ENCODE measurements at regions not wholly inside any gene's neighbourhood (a gene's known extent, or its start where the extent isn't known, plus 50 kb on each side); places are given as distances from the start of the nearest gene placed in this dataset.

GRCh38 chr20:43800186-43800585, 73.4 kb upstream of the GTSF1L start:
- TF ChIP-seq CTCF (conservative IDR thresholded peaks at IDR 0.05; ENCODE audit: low read depth in 2 of 2) = no peak
- TF ChIP-seq JUNB (IDR thresholded peaks at IDR 0.05; ENCODE audit: unreplicated experiment) = no peak
- TF ChIP-seq EZH2 (IDR thresholded peaks at IDR 0.05; ENCODE audit: low read depth, unreplicated experiment) = no peak
- no peak for TF ChIP-seq POLR2AphosphoS5 (IDR thresholded peaks at IDR 0.05; ENCODE audit: low read depth)
- TF ChIP-seq EZH2phosphoT487 (IDR thresholded peaks at IDR 0.05; ENCODE audit: unreplicated experiment) = no peak
- TF ChIP-seq ZNF331 (CRISPR knock-in tag; IDR thresholded peaks at IDR 0.05; ENCODE audit: low read depth) = no peak
- no peak for TF ChIP-seq REST (IDR thresholded peaks at IDR 0.05; ENCODE audit: unreplicated experiment)
